HG02885 (cell line): ENCODE measurements at regions not wholly inside any gene's neighbourhood (a gene's known extent, or its start where the extent isn't known, plus 50 kb on each side); places are given as distances from the start of the nearest gene placed in this dataset.

ENCODE experiments used
- ATAC-seq: cut with Tn5 transposase; IDR thresholded peaks from one replicate; pipeline ENCODE4 v1.9.1; 2021; ENCODE audit warnings: mild to moderate bottlenecking; ENCODE audit not compliant: unreplicated experiment, poor library complexity

GRCh38 chr1:193706766-193707165 is 520.4 kb upstream of the B3GALT2 start:
- ATAC-seq = no peak

DNA sequence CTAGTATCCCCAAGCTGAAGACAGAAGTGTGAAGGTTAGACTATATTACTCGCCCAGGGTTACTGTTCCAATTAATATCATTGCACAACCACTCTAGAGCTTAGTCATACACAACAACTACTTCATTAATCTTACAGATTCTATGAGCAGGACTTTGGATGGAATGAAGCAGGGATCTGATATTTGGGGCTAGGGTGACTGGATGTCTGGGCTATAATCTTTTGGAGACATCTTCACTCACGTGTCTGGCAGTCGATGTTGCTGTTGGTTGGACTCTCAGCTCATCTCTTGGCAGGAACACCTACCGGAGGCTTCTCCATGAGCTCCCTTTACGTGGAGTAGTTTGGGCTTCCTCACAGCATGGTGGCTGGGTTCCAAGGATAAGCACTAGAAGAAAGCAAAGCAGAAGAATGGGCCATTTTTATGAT is 519.2 kb upstream of the B3GALT2 start:
- ATAC-seq = no peak

DNA sequence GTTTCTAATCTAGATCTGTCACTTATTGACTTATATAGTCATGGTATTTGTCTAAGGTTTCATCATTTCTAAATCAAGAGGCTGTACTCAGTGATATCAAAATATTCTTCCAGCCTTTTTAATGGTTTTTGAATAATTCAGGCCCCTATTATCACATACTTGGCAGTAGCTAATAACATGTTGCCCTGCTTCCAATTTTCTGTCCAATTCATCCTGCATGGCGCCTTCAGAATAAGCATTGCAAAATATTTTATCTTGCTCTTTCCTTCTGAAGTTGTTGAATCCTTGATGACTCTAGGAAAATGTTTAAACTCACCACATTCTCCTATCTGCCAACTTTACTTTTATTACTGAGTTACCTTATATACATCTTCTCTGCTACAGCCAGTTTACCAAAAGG is 517.2 kb upstream of the B3GALT2 start:
- no peak for ATAC-seq

DNA sequence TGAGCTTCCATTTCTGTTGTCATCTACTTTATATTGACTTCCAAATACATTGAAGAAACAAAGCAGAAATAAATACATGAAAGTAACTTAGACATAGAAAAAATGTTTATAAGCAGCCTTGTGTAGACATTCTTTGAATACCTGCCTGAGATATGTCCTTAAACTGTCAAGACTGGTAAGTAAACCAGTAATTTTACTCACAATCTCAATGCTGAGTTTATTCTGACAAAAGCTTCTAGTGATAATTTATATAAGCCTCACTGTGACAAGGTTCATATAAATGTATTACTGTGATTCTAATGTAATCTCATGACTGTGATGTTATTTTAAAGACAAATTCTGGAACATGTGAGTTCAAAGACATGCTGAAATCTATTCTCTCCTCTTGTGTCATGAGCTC is 516.7 kb upstream of the B3GALT2 start:
- ATAC-seq = no peak

DNA sequence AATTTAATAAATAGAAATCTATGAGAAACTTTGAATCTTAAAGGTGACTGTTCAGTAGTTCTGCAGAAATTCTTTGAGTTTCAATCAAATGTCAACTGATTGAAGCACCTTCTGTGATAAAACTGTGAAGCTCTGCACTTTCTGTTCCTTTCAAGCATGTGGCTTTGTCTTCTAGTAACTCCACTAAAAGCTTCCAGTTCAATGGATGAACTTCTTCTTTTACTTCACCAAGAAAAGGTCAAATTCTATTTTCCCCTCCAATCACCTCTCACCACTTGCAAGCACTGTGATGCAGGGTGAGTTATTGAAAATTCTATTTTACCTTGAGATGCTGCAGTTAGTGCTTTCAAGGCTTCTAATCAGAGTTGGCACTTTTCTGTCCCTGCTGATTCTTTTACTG is 515.3 kb upstream of the B3GALT2 start:
- ATAC-seq = no peak

GRCh38 chr1:193700710-193701355 is 514.4 kb upstream of the B3GALT2 start:
- ATAC-seq = no peak

GRCh38 chr1:193699261-193699660 is 512.8 kb upstream of the B3GALT2 start:
- ATAC-seq = no peak

DNA sequence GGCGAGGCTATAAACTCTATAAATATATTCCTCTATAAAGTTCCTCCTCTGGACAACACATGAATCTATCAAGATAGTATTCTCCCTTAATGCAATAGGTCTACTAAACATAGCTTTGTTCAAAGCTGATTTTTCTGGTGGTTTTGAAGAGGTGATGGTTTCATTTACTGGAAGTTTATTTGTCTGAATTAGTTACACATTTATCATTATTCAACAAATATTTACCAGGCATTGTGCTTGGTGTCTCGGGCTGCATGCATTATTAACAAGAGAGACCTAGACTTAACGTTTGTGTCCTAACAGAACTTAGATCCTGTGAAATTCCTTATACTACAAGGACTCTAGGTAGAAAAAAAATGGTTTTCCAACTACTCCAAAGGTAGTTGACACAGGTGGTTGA is 511.4 kb upstream of the B3GALT2 start:
- ATAC-seq = no peak

GRCh38 chr1:193697115-193697762 is 510.8 kb upstream of the B3GALT2 start:
- ATAC-seq = no peak

DNA sequence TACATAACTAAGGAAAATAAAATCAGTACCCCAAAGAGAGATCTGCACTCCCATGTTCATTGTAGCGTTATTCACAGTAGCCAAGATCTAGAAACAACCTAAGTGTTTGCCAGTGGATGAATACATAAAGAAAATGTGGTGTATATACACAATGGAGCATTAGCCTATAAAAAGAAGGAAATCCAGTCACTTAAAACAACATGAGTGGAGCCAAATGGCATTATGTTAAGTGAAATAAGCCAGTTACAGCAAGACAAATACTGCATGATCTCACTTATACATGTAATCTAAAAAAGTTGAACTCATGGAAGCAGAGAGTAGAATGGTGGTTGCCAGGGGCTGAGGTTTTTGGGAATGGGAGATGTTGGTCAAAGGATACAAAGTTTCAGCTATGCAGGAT is 508.3 kb upstream of the B3GALT2 start:
- ATAC-seq = no peak

- no peak for ATAC-seq
Observed at GRCh38 chr1:193685986-193686385, 499.6 kb upstream of the B3GALT2 start.

DNA sequence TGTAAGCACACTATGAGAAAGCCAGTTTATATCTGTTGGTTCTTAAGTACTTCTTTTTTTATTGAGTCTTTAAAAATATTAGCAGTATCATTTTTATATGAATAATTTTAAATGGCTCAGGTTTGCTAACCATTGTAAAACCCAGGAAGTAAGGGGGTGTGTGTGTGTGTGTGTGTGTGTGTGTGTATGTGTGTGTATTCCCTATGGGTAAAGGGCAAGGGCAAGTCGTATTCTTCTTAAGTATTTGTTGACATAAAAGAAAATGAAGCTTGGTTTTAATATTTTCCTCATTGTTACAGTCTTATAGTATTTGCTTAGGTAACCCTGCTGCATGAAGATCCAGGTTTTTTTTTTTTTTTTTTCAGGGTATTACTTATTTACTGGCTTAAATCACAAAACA is 495.0 kb upstream of the B3GALT2 start:
- ATAC-seq = no peak

DNA sequence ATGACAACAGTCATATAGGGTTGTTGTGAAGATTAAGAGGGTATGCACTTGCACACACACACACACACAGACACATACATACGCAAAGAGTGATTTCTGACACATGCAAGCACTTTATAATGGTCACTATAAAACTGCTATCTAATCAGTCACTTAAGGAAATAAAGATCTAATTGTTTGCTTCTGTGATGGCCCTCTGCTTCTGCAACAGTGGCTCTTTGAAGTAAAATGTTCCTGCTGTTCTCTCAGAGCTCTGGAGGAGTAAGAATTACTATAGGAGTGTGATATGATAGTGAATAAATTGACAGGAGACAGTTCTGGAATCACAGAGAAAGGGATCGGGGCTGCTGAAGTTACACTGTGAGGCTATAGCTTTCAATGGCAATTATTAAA is 494.5 kb upstream of the B3GALT2 start:
- no peak for ATAC-seq

GRCh38 chr1:193680247-193680923 is 494.0 kb upstream of the B3GALT2 start:
- no peak for ATAC-seq

DNA sequence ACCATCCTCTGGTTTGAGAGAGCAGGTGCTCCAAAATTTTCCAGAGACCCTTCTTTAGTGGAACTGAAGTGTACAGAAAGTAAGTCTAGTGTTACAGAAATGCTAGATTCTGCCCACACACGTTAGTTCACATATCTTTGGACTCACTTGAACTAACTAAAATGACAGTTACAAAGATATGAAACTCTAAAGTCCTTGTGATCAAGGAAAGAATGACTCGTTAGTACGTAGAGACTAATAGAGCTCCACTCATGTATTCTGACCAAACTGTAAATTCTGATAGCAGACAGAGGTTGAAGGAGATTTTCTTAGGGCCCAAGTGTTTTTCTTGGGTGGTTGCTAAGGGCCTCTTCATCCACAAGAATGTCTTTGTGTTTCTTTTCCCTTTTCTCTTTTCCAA is 491.5 kb upstream of the B3GALT2 start:
- ATAC-seq = no peak

DNA sequence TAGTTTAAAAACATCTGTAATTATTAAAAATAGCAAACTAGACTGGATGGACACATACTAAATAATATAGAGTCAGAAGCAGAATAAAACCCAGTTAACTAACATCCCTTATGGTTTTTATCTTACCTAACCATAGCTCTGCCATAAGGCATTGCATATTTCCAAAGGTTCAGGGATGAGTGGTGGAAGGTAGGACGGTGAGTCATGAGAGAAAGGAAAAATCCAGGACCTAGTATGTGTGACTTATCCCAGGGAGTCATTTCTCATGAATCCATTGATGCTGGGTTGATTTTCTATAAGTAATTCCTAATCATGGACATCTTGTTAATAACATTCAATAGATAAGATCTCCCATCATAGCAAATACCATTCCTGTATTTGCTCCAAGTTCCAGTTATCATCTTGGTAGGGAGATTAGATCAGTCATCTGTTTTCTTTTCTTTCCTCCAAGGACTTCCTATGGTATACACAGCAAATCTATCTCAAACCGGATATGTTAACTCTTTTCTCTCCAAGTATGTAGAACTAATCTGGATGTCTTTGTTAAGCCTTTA is 490.7 kb upstream of the B3GALT2 start:
- ATAC-seq = no peak

- no peak for ATAC-seq
Observed at GRCh38 chr1:193674292-193674944, 488.0 kb upstream of the B3GALT2 start.

- ATAC-seq = no peak
Observed at GRCh38 chr1:193666485-193667083, 480.2 kb upstream of the B3GALT2 start.

- ATAC-seq = no peak
Observed at GRCh38 chr1:193663965-193664364, 477.6 kb upstream of the B3GALT2 start.

DNA sequence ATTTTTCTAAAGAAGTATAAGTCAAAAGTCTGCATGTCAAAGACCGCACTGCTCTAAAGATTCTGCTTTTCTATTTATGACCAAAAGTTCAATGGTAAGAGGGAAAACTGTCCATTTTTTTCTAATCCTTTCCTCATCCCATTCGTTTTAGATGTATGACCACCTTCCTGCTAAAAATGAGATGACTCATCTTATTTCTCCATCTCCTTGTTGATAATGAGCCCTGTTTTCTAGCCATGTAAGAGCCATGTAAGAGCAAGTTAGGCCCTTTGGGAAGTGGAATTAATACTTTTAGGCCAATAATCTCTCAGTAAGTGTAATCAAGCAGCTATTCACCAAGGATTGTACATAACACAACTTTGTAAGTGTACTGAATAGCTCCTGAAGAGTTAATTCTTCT is 475.6 kb upstream of the B3GALT2 start:
- no peak for ATAC-seq

DNA sequence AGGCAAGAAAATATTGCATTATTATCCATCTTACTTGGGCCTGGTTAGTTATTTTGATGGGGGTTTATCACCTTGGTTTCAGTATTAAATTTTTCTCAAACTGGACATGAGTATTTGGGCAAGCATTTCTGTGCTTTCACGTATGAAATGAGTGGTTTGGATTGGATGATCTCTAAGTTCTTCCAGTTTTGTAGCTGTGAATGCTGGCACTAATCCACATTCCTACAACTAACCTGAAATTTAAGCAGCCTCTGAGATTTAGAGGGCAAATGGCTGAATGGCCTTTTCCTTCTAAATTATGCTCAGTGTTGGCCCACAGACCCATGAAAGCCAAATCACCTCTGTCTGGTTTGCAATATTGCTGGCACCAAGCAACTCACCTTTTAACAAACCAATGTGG is 475.0 kb upstream of the B3GALT2 start:
- no peak for ATAC-seq
